ENCODE measurements at regions not wholly inside any gene's neighbourhood (a gene's known extent, or its start where the extent isn't known, plus 50 kb on each side); places are given as distances from the start of the nearest gene placed in this dataset.

- H3K36me3 ChIP-seq (ENCODE audit: control insufficient read depth in 2 of 2, insufficient read depth in 2 of 2, low read length in 2 of 2) = no peaks in the 10 kb centered on the region
- H3K9me3 ChIP-seq (ENCODE audit: control insufficient read depth in 2 of 2, low read length in 2 of 2) = no peaks in the 10 kb centered on the region
- H3K27ac ChIP-seq (ENCODE audit: low read depth in 2 of 2, low read length in 2 of 2) = no peak overlapping the region
- no peak overlapping the region for H3K9ac ChIP-seq (ENCODE audit: low read depth in 1 of 2, low read length in 2 of 2)
- no peaks in the 10 kb centered on the region for H3K4me1 ChIP-seq (ENCODE audit: control insufficient read depth in 2 of 2, insufficient read depth in 2 of 2, low read length in 2 of 2)
- no peak overlapping the region for H3K4me3 ChIP-seq (ENCODE audit: low read length in 2 of 2)
- no peaks in the 10 kb centered on the region for H3K27me3 ChIP-seq (ENCODE audit: control insufficient read depth in 2 of 2, insufficient read depth in 2 of 2, low read length in 2 of 2)
Observed at GRCh38 chr9:105912863-105913516, 218.6 kb downstream of the TMEM38B start.

- no peaks in the 10 kb centered on the region for H3K9me3 ChIP-seq (ENCODE audit: control insufficient read depth in 2 of 2, low read length in 2 of 2)
- no peaks in the 10 kb centered on the region for H3K36me3 ChIP-seq (ENCODE audit: control insufficient read depth in 2 of 2, insufficient read depth in 2 of 2, low read length in 2 of 2)
- H3K27me3 ChIP-seq (ENCODE audit: control insufficient read depth in 2 of 2, insufficient read depth in 2 of 2, low read length in 2 of 2) = no peaks in the 10 kb centered on the region
- no peak overlapping the region for H3K9ac ChIP-seq (ENCODE audit: low read depth in 1 of 2, low read length in 2 of 2)
- no peaks in the 10 kb centered on the region for H3K4me1 ChIP-seq (ENCODE audit: control insufficient read depth in 2 of 2, insufficient read depth in 2 of 2, low read length in 2 of 2)
- H3K4me3 ChIP-seq (ENCODE audit: low read length in 2 of 2) = no peak overlapping the region
- no peak overlapping the region for H3K27ac ChIP-seq (ENCODE audit: low read depth in 2 of 2, low read length in 2 of 2)
Observed at GRCh38 chr9:105921057-105921726, 226.9 kb downstream of the TMEM38B start.

- no peak overlapping the region for H3K9ac ChIP-seq (ENCODE audit: low read depth in 1 of 2, low read length in 2 of 2)
- no peaks in the 10 kb centered on the region for H3K27me3 ChIP-seq (ENCODE audit: control insufficient read depth in 2 of 2, insufficient read depth in 2 of 2, low read length in 2 of 2)
- no peaks in the 10 kb centered on the region for H3K4me1 ChIP-seq (ENCODE audit: control insufficient read depth in 2 of 2, insufficient read depth in 2 of 2, low read length in 2 of 2)
- H3K9me3 ChIP-seq (ENCODE audit: control insufficient read depth in 2 of 2, low read length in 2 of 2) = no peaks in the 10 kb centered on the region
- no peak overlapping the region for H3K27ac ChIP-seq (ENCODE audit: low read depth in 2 of 2, low read length in 2 of 2)
- H3K4me3 ChIP-seq (ENCODE audit: low read length in 2 of 2) = no peak overlapping the region
- no peaks in the 10 kb centered on the region for H3K36me3 ChIP-seq (ENCODE audit: control insufficient read depth in 2 of 2, insufficient read depth in 2 of 2, low read length in 2 of 2)
Observed at GRCh38 chr9:105928416-105928815, 234.1 kb downstream of the TMEM38B start.

GRCh38 chr9:105930011-105930627, 235.8 kb downstream of the TMEM38B start:
- no peaks in the 10 kb centered on the region for H3K27me3 ChIP-seq (ENCODE audit: control insufficient read depth in 2 of 2, insufficient read depth in 2 of 2, low read length in 2 of 2)
- no peak overlapping the region for H3K4me3 ChIP-seq (ENCODE audit: low read length in 2 of 2)
- no peaks in the 10 kb centered on the region for H3K9me3 ChIP-seq (ENCODE audit: control insufficient read depth in 2 of 2, low read length in 2 of 2)
- H3K9ac ChIP-seq (ENCODE audit: low read depth in 1 of 2, low read length in 2 of 2) = no peak overlapping the region
- no peaks in the 10 kb centered on the region for H3K36me3 ChIP-seq (ENCODE audit: control insufficient read depth in 2 of 2, insufficient read depth in 2 of 2, low read length in 2 of 2)
- H3K4me1 ChIP-seq (ENCODE audit: control insufficient read depth in 2 of 2, insufficient read depth in 2 of 2, low read length in 2 of 2) = no peaks in the 10 kb centered on the region
- no peak overlapping the region for H3K27ac ChIP-seq (ENCODE audit: low read depth in 2 of 2, low read length in 2 of 2)

GRCh38 chr9:105932276-105932675, 237.9 kb downstream of the TMEM38B start:
- Histone ChIP-seq H3K9ac (ENCODE audit: low read depth in 1 of 2, low read length in 2 of 2) (no peak overlapping the region), H3K36me3 (ENCODE audit: control insufficient read depth in 2 of 2, insufficient read depth in 2 of 2, low read length in 2 of 2) (no peaks in the 10 kb centered on the region), H3K4me3 (ENCODE audit: low read length in 2 of 2) (no peak overlapping the region), H3K27ac (ENCODE audit: low read depth in 2 of 2, low read length in 2 of 2) (no peak overlapping the region), H3K9me3 (ENCODE audit: control insufficient read depth in 2 of 2, low read length in 2 of 2) (no peaks in the 10 kb centered on the region), H3K27me3 (ENCODE audit: control insufficient read depth in 2 of 2, insufficient read depth in 2 of 2, low read length in 2 of 2) (no peaks in the 10 kb centered on the region), H3K4me1 (ENCODE audit: control insufficient read depth in 2 of 2, insufficient read depth in 2 of 2, low read length in 2 of 2) (no peaks in the 10 kb centered on the region)

- Histone ChIP-seq H3K9me3 (ENCODE audit: control insufficient read depth in 2 of 2, low read length in 2 of 2) (no peaks in the 10 kb centered on the region), H3K4me3 (ENCODE audit: low read length in 2 of 2) (no peak overlapping the region), H3K27me3 (ENCODE audit: control insufficient read depth in 2 of 2, insufficient read depth in 2 of 2, low read length in 2 of 2) (no peaks in the 10 kb centered on the region), H3K36me3 (ENCODE audit: control insufficient read depth in 2 of 2, insufficient read depth in 2 of 2, low read length in 2 of 2) (no peaks in the 10 kb centered on the region), H3K9ac (ENCODE audit: low read depth in 1 of 2, low read length in 2 of 2) (no peak overlapping the region), H3K27ac (ENCODE audit: low read depth in 2 of 2, low read length in 2 of 2) (no peak overlapping the region), H3K4me1 (ENCODE audit: control insufficient read depth in 2 of 2, insufficient read depth in 2 of 2, low read length in 2 of 2) (no peaks in the 10 kb centered on the region)
Observed at GRCh38 chr9:105950448-105950847, 256.1 kb downstream of the TMEM38B start.

GRCh38 chr9:105950894-105951293, 256.6 kb downstream of the TMEM38B start:
- Histone ChIP-seq H3K36me3 (ENCODE audit: control insufficient read depth in 2 of 2, insufficient read depth in 2 of 2, low read length in 2 of 2) (no peaks in the 10 kb centered on the region), H3K4me3 (ENCODE audit: low read length in 2 of 2) (no peak overlapping the region), H3K9ac (ENCODE audit: low read depth in 1 of 2, low read length in 2 of 2) (no peak overlapping the region), H3K9me3 (ENCODE audit: control insufficient read depth in 2 of 2, low read length in 2 of 2) (no peaks in the 10 kb centered on the region), H3K27me3 (ENCODE audit: control insufficient read depth in 2 of 2, insufficient read depth in 2 of 2, low read length in 2 of 2) (no peaks in the 10 kb centered on the region), H3K4me1 (ENCODE audit: control insufficient read depth in 2 of 2, insufficient read depth in 2 of 2, low read length in 2 of 2) (no peaks in the 10 kb centered on the region), H3K27ac (ENCODE audit: low read depth in 2 of 2, low read length in 2 of 2) (no peak overlapping the region)

- H3K9me3 ChIP-seq (ENCODE audit: control insufficient read depth in 2 of 2, low read length in 2 of 2) = no peaks in the 10 kb centered on the region
Observed at GRCh38 chr9:105954517-105954916, 260.2 kb downstream of the TMEM38B start.

GRCh38 chr9:105957830-105958229, 263.5 kb downstream of the TMEM38B start:
- H3K36me3 ChIP-seq (ENCODE audit: control insufficient read depth in 2 of 2, insufficient read depth in 2 of 2, low read length in 2 of 2) = no peaks in the 10 kb centered on the region
- H3K27ac ChIP-seq (ENCODE audit: low read depth in 2 of 2, low read length in 2 of 2) = no peak overlapping the region
- no peaks in the 10 kb centered on the region for H3K27me3 ChIP-seq (ENCODE audit: control insufficient read depth in 2 of 2, insufficient read depth in 2 of 2, low read length in 2 of 2)
- H3K4me1 ChIP-seq (ENCODE audit: control insufficient read depth in 2 of 2, insufficient read depth in 2 of 2, low read length in 2 of 2) = no peaks in the 10 kb centered on the region
- H3K9me3 ChIP-seq (ENCODE audit: control insufficient read depth in 2 of 2, low read length in 2 of 2) = no peaks in the 10 kb centered on the region
- H3K4me3 ChIP-seq (ENCODE audit: low read length in 2 of 2) = no peak overlapping the region
- H3K9ac ChIP-seq (ENCODE audit: low read depth in 1 of 2, low read length in 2 of 2) = no peak overlapping the region

More at GRCh38 chr9:105954517-105954916, 260.2 kb downstream of the TMEM38B start:
- Histone ChIP-seq H3K4me3 (ENCODE audit: low read length in 2 of 2) (no peak overlapping the region), H3K27me3 (ENCODE audit: control insufficient read depth in 2 of 2, insufficient read depth in 2 of 2, low read length in 2 of 2) (no peaks in the 10 kb centered on the region), H3K27ac (ENCODE audit: low read depth in 2 of 2, low read length in 2 of 2) (no peak overlapping the region), H3K36me3 (ENCODE audit: control insufficient read depth in 2 of 2, insufficient read depth in 2 of 2, low read length in 2 of 2) (no peaks in the 10 kb centered on the region), H3K4me1 (ENCODE audit: control insufficient read depth in 2 of 2, insufficient read depth in 2 of 2, low read length in 2 of 2) (no peaks in the 10 kb centered on the region), H3K9ac (ENCODE audit: low read depth in 1 of 2, low read length in 2 of 2) (no peak overlapping the region)

GRCh38 chr9:105958587-105958986, 264.2 kb downstream of the TMEM38B start:
- no peak overlapping the region for H3K27ac ChIP-seq (ENCODE audit: low read depth in 2 of 2, low read length in 2 of 2)
- H3K4me1 ChIP-seq (ENCODE audit: control insufficient read depth in 2 of 2, insufficient read depth in 2 of 2, low read length in 2 of 2) = no peaks in the 10 kb centered on the region
- no peak overlapping the region for H3K9ac ChIP-seq (ENCODE audit: low read depth in 1 of 2, low read length in 2 of 2)
- no peaks in the 10 kb centered on the region for H3K9me3 ChIP-seq (ENCODE audit: control insufficient read depth in 2 of 2, low read length in 2 of 2)
- H3K36me3 ChIP-seq (ENCODE audit: control insufficient read depth in 2 of 2, insufficient read depth in 2 of 2, low read length in 2 of 2) = no peaks in the 10 kb centered on the region
- H3K4me3 ChIP-seq (ENCODE audit: low read length in 2 of 2) = no peak overlapping the region
- H3K27me3 ChIP-seq (ENCODE audit: control insufficient read depth in 2 of 2, insufficient read depth in 2 of 2, low read length in 2 of 2) = no peaks in the 10 kb centered on the region

Measured in mucosa of rectum (tissue), 2 donors.